Stimulated activated naive CD8-positive, alpha-beta T cell treated with anti-CD3 and anti-CD28 coated beads, Interleukin-15, Interleukin-2, amounts not matched to agents 100 ng/mL and 50 ng/mL, for 24 hours (primary cell): ENCODE measurements at regions not wholly inside any gene's neighbourhood (a gene's known extent, or its start where the extent isn't known, plus 50 kb on each side); places are given as distances from the start of the nearest gene placed in this dataset.

Source experiments
- H3K27ac Mint-ChIP-seq: one replicate; pipeline ENCODE4 v1.8.0; 2021; ENCODE audit warnings: mild to moderate bottlenecking, mixed read lengths
- H3K27me3 Mint-ChIP-seq: one replicate; pipeline ENCODE4 v1.8.0; 2021; ENCODE audit warnings: mixed read lengths
- H3K36me3 Mint-ChIP-seq: one replicate; pipeline ENCODE4 v1.8.0; 2021; ENCODE audit warnings: low read depth, mixed read lengths
- H3K4me1 Mint-ChIP-seq: one replicate; pipeline ENCODE4 v1.8.0; 2021; ENCODE audit warnings: low read depth, mixed read lengths
- H3K4me3 Mint-ChIP-seq: one replicate; pipeline ENCODE4 v1.8.0; 2021; ENCODE audit warnings: mild to moderate bottlenecking, mixed read lengths
- H3K9me3 Mint-ChIP-seq: one replicate; pipeline ENCODE4 v1.8.0; 2021; ENCODE audit warnings: mixed read lengths

DNA sequence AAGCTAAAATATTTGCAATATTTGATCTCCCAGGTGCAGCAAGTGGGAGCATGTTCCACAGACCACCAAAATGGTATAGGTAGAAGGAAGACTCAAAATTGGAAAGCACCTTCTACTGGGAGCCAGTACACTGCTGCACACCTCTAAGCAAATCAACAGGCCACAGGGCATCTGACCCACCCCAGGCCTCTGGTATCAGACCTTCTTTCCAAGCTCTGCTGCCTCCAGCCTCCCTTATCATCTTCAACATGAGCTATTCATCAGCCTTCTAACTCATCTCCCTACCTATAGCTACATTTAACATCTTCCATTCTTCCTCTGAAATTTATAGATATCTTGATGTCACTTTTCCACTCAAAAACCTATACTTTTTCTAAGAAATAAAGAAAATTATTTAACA, 294.8 kb downstream of the ZEB2 start:
- Mint-ChIP-seq H3K4me3 (no peak overlapping the region), H3K36me3 (peaks cover 19% of the 10 kb centered on the region), H3K9me3 (no peaks in the 10 kb centered on the region), H3K27ac (no peak overlapping the region), H3K4me1 (peaks cover 21% of the 10 kb centered on the region), H3K27me3 (no peaks in the 10 kb centered on the region)

DNA sequence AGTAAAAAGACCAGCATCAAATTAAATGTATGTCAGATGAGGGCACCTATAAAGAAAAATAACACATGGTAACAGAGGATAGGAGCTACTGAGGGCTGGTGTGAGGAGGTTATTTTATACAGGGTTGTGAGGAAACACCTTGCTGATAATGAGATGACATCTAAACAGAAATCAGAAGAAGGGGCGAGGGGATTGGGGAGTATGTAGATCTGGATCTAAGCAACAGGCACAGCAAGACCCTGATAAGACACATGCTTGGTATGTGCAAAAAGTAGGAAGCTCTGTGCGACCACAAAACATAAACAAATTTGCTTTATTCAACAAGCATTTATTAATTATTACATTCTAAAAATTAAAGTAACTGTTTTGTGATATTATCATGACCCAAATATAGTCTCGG, 295.4 kb downstream of the ZEB2 start:
- H3K4me1 Mint-ChIP-seq = peaks cover 15% of the 10 kb centered on the region
- no peak overlapping the region for H3K27ac Mint-ChIP-seq
- H3K9me3 Mint-ChIP-seq = no peaks in the 10 kb centered on the region

DNA sequence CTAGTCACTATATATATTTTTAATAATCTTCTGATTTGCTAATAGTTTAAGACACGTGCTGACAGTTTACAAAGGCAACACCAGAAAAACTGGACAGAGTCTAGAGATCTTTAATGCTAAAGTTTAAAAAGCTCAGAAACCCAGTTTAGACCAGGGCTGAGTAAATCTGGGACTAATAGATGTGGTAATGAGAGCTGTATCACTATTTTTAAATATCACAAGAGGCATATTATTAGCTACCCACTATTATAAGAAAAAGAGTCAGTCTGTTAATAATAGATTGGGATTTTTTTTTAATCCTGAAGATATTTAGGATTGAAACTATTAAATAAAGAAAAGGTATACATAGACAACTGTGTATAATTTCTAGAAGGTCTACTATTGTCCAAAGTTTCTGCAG, 299.9 kb downstream of the ZEB2 start:
- peaks cover 6% of the 10 kb centered on the region for H3K36me3 Mint-ChIP-seq
- H3K27ac Mint-ChIP-seq = no peak overlapping the region

More for the DNA sequence above, 295.4 kb downstream of the ZEB2 start:
- Mint-ChIP-seq H3K27me3 (no peaks in the 10 kb centered on the region), H3K36me3 (peaks cover 18% of the 10 kb centered on the region), H3K4me3 (no peak overlapping the region)

DNA sequence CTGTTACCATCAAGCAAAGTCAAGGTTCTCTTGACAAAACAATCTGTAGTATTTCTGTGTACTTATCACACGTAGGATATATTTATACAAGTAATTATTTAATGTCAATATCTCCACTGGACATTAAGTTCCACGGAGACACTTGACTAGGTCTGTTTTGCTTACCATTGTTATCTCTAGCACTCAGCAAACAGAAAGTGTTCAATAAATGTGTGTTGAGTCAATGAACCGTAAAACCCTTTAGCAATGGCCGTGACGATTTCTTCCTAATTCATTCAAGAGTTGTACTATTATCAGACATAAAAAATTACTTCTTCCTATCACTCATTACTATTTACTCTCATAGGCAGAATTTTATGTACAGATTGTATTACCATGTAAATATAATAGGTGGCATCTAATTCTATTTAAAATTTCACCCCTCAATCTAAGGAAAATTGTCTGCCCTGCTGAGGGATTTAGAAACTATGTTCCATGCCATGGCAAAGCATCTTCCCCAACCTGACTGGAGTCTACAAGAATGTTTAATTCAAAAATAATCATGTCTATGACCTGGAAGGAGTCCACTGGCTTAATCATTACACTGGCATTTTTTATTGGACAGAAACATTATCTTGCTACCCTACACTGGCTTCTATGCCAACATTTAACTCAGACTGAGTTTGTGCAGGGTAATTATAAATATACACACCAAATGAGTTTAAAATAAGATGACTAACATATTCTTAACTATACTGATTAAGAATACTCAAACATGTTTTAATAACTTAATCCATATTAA, 301.9 kb downstream of the ZEB2 start:
- Mint-ChIP-seq H3K36me3 (peaks cover 6% of the 10 kb centered on the region), H3K4me1 (peaks cover 40% of the 10 kb centered on the region), H3K9me3 (no peaks in the 10 kb centered on the region), H3K4me3 (no peak overlapping the region), H3K27ac (no peak overlapping the region), H3K27me3 (no peaks in the 10 kb centered on the region)

More for the DNA sequence above, 299.9 kb downstream of the ZEB2 start:
- H3K9me3 Mint-ChIP-seq = no peaks in the 10 kb centered on the region
- H3K4me3 Mint-ChIP-seq = no peak overlapping the region
- H3K4me1 Mint-ChIP-seq = peaks cover 21% of the 10 kb centered on the region
- H3K27me3 Mint-ChIP-seq = no peaks in the 10 kb centered on the region

DNA sequence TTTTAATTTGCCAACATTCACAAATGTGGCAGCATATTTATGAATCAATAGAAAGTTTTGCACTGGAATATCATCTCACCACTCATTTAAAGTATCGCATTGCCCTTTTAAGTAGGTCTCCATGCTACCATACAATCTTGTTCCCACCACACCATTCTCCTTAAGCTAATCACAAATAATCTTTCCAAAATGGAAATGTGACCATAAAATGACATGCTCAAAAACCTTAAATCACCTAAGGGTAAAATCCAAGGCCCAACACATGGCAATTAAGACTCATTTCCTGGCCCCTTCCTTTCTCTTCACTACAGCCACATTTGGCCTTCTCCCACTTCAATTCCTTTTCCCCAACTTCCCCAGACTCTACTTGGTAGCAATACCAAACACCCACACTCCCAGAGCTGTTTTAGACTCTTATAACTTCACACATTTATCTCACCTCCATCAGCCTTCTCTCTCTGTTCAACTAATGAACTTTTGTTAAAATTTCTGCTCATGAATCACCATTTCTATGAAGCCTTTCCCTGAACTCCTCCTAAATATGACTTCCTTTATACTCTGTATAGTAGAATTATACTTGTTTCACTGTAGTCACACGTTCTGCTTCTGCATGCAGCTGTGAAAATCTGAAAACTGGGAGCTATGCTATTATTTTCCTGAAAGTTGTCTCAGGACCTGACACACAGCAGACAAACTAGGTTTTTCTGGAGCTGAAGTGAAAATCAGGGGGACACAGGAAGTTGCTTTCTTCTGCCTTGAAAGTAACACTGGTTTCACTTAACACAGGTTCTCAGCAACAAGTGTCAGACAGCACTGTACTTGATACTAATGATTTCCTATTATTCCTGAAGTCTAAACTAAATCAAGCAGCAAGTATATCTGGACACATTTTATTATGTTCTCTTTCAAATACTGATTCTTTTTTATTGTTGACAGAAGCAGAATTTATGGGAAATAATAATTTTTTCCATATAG, 303.9 kb downstream of the ZEB2 start:
- H3K9me3 Mint-ChIP-seq = no peaks in the 10 kb centered on the region
- peaks cover 9% of the 10 kb centered on the region for H3K36me3 Mint-ChIP-seq
- H3K4me1 Mint-ChIP-seq = peaks cover 58% of the 10 kb centered on the region
- no peaks in the 10 kb centered on the region for H3K27me3 Mint-ChIP-seq
- peak overlapping the region; percentile 96 for H3K27ac Mint-ChIP-seq
- peak overlapping the region; percentile 54 for H3K4me3 Mint-ChIP-seq

DNA sequence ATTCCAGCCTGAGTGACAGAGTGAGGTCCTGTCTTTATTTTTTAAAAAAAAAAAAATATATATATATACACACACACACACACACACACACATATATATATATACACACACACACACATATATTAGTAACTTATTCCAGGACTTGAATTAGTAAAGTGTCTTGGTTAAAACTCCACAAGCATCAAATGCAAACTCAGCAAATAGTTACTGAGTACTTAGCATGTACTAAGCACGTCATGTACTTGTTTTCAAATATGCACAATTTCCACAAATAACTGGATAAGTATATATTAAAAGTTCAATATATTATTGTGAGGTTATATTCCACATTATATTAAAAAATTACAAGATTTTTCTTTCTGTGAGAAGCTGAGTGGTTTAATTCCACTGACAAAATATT, 304.7 kb downstream of the ZEB2 start:
- Mint-ChIP-seq H3K4me3 (no peak overlapping the region), H3K9me3 (no peaks in the 10 kb centered on the region), H3K27ac (no peak overlapping the region), H3K27me3 (no peaks in the 10 kb centered on the region), H3K4me1 (peaks cover 66% of the 10 kb centered on the region), H3K36me3 (peaks cover 17% of the 10 kb centered on the region)

DNA sequence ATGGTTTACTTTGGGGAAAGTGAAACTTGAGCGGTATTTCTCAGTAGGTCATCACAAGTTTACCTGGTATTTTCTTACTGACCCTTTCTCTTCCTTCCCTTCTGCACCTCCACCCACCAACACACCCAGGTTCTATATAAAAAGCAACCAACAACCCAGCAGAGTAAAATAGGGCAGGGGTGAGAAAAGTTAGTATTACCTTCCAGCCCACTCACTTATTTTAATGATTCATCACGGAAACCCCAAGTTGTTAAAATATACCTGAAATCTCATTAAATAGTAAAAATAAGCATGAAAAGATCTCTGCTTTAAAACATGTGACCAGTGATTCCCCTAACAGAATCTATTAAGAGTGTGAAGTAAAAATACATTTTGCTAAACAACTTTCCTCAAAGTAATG, 306.1 kb downstream of the ZEB2 start:
- peak overlapping the region; percentile 88 for H3K27ac Mint-ChIP-seq
- H3K4me3 Mint-ChIP-seq = peak overlapping the region; percentile 32
- no peaks in the 10 kb centered on the region for H3K27me3 Mint-ChIP-seq
- H3K4me1 Mint-ChIP-seq = peaks cover 73% of the 10 kb centered on the region
- H3K36me3 Mint-ChIP-seq = peaks cover 23% of the 10 kb centered on the region
- H3K9me3 Mint-ChIP-seq = no peaks in the 10 kb centered on the region

DNA sequence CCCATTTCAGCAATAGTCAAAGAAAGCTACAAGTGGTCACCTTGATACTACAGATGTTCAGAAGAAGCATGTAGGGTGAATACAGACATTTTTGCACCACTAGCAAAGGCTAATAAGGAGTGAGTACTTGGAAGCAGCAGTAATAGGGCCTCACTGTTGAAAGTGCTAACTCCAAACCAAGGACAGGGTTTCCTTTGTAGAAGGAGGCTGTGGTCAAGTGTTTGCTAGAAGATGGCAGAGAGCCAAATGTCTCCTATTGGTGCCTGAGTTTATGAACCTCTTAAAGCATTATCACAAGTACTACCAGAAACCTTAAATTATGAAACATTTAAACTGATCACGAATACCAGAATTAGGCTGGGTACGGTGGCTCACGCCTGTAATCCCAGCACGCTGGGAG, 308.1 kb downstream of the ZEB2 start:
- H3K9me3 Mint-ChIP-seq = no peaks in the 10 kb centered on the region
- H3K4me3 Mint-ChIP-seq = no peak overlapping the region
- peak overlapping the region; percentile 84 for H3K27ac Mint-ChIP-seq
- no peaks in the 10 kb centered on the region for H3K27me3 Mint-ChIP-seq
- peaks cover 37% of the 10 kb centered on the region for H3K36me3 Mint-ChIP-seq
- H3K4me1 Mint-ChIP-seq = peaks cover 67% of the 10 kb centered on the region

DNA sequence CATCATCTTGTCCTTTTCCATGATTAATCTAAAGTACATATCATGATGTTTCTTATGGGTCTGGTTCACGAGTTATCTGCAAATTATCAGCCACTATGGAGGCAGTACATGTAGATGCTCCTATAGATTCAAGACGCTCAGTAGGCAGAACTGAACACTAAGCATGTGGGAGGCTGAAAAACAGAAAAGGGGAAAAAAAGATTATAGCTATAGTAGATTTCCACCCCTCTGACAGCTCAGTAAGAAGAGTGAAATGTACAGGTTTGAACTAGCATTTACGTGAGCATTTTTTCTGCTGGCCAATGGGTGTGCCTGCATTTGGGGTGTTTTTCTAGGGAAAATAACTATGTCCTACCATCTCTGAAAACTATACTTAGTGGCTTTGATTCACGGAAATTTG, 308.9 kb downstream of the ZEB2 start:
- Mint-ChIP-seq H3K9me3 (no peaks in the 10 kb centered on the region), H3K4me1 (peaks cover 60% of the 10 kb centered on the region), H3K27ac (peak overlapping the region; percentile 84), H3K4me3 (no peak overlapping the region), H3K36me3 (peaks cover 37% of the 10 kb centered on the region), H3K27me3 (no peaks in the 10 kb centered on the region)

DNA sequence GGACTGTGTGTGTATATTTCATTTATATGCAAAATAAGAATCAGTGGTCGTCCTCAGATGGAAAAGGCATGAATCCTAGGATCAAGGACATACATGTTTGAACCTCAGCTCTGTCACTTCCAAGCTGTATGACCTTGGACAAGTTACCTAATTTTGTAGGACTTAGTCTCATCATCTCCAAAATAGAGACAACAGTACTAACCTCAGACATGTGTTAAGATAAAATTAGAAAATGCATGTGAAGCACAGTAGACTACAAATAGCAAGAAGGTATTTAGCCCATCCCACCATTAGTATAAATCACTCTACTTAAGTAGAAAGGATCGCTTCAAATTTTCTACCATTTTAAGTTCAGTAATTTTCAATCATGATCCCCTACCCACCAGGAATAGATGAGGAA, 309.8 kb downstream of the ZEB2 start:
- Mint-ChIP-seq H3K9me3 (no peaks in the 10 kb centered on the region), H3K27me3 (no peaks in the 10 kb centered on the region), H3K4me3 (no peak overlapping the region), H3K36me3 (peaks cover 32% of the 10 kb centered on the region), H3K4me1 (peaks cover 53% of the 10 kb centered on the region), H3K27ac (no peak overlapping the region)

DNA sequence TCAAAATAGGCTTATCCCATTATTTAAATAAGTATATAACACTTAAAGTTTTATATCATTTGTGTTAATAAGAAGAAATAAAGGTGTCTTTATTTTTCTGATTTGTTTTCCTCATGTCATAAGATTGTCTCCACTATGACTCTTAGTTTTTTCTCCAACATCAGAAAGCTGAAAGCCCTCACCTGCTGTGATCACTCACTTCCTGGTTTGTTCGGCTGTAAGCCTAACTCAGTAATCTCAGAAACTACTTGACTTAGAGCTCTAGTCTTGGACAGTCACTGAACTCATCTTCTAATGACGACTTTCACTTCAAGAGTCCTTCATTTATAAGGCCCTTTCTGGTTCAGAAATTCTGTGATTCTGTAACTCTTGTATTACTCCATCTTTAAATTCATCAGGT, 311.0 kb downstream of the ZEB2 start:
- H3K4me3 Mint-ChIP-seq = no peak overlapping the region
- no peak overlapping the region for H3K27ac Mint-ChIP-seq
- H3K4me1 Mint-ChIP-seq = peaks cover 42% of the 10 kb centered on the region
- H3K27me3 Mint-ChIP-seq = no peaks in the 10 kb centered on the region
- H3K36me3 Mint-ChIP-seq = peaks cover 36% of the 10 kb centered on the region
- H3K9me3 Mint-ChIP-seq = no peaks in the 10 kb centered on the region

DNA sequence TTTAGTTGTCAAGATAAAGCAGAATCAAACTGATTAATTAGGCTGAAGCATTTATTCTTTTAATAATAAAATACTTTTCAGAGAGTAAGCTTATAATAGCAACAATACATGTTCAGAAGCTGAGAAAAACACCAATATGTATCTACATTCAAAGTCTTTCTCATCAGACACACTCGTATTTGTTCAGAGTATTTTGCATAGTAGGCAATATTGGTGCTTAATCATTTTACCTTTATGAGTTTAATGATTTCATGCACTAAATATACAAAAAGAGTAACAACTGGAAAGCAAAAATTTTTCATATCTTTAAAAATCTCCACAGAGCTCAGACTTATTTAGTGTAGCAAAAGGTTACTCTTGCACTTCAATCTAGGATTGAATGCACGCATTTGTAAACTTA, 313.9 kb downstream of the ZEB2 start:
- peaks cover 40% of the 10 kb centered on the region for H3K4me1 Mint-ChIP-seq
- no peak overlapping the region for H3K4me3 Mint-ChIP-seq
- no peaks in the 10 kb centered on the region for H3K9me3 Mint-ChIP-seq
- H3K27me3 Mint-ChIP-seq = no peaks in the 10 kb centered on the region
- H3K36me3 Mint-ChIP-seq = peaks cover 40% of the 10 kb centered on the region
- no peak overlapping the region for H3K27ac Mint-ChIP-seq

DNA sequence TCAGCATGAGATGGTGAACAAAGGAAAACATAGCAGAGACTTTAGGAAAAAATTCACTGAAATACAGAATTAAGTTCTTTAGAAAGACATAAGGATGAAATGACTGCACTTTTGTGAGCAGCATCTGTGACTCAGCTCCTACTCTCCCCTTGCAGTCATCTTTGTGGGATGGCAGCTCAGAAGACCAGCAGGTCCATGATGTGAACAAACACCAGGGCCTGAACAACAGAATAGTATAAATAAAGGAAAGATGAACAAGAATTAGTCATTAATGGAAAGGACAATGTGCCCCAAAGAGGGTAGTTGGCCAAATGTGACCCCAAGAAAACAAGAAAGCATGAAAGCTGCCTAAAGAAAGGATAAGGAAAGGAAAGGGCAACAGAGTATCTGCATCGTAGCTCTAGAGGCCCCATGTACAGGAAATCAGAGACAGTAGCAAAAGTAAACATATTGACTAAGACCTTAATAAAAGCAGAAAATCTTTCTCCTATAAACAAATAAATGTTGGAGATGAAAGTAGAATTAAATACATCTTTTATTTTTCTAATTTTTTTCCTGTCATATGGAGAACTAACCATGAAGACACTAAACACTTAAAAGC, 318.0 kb downstream of the ZEB2 start:
- Mint-ChIP-seq H3K9me3 (no peaks in the 10 kb centered on the region), H3K4me3 (peak overlapping the region; percentile 20), H3K4me1 (peaks cover 58% of the 10 kb centered on the region), H3K36me3 (peaks cover 43% of the 10 kb centered on the region), H3K27me3 (no peaks in the 10 kb centered on the region), H3K27ac (peak overlapping the region; percentile 85)

DNA sequence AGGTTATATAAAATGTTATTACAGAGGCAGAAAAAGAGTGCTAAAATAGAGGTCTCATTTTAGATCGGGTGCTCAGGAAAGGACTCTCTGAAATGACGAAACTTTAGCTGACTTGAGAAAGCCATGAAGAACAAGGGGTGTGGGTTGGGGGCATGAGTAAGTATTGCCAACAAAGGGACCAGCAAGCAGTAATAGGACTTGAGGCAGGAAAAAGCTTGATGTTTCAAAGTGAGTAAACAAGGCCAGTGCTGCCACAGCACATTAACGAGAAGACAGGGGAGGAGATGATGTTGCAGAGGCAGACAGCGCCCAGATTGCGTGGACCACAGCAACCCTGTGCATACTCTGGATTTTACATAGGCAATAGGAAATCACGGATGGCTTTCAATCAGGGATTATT, 318.8 kb downstream of the ZEB2 start:
- Mint-ChIP-seq H3K27me3 (no peaks in the 10 kb centered on the region), H3K4me1 (peaks cover 65% of the 10 kb centered on the region), H3K27ac (peak overlapping the region; percentile 85), H3K9me3 (no peaks in the 10 kb centered on the region), H3K36me3 (peaks cover 41% of the 10 kb centered on the region), H3K4me3 (peak overlapping the region; percentile 49)

DNA sequence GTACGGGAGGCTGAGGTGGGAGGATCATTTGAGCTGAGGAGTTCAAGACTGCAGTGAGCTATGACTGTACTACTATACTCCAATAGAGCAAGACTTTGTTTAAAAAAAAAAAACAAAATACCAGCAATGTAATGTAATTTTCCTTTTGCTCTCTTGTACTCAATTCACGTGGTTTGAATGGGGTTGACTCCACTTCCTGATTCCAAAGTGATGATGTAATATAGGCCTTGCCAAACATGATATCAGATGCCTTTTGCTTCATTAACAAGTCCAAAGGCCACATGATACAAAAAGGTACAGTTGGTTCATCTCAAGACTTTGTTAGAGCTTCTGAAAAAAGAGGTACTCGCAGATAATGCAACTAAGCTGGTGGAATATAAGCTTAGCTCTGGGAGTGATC, 321.8 kb downstream of the ZEB2 start:
- H3K9me3 Mint-ChIP-seq = no peaks in the 10 kb centered on the region
- H3K4me3 Mint-ChIP-seq = peak overlapping the region; percentile 64
- H3K27me3 Mint-ChIP-seq = no peaks in the 10 kb centered on the region
- peak overlapping the region; percentile 89 for H3K27ac Mint-ChIP-seq
- peaks cover 85% of the 10 kb centered on the region for H3K4me1 Mint-ChIP-seq
- peaks cover 45% of the 10 kb centered on the region for H3K36me3 Mint-ChIP-seq
